Right cardiac atrium (tissue), 5 donors: ENCODE measurements at regions not wholly inside any gene's neighbourhood (a gene's known extent, or its start where the extent isn't known, plus 50 kb on each side); places are given as distances from the start of the nearest gene placed in this dataset.

Experiments used
- ATAC-seq, 2 donors: fragments of 200-7000 bp; cut with Tn5 transposase; one replicate each; pipeline versions ENCODE4 v1.8.0 to v1.9.1; 2020; ENCODE audit warnings: moderate library complexity in 2 of 2, mild to moderate bottlenecking in 1 of 2
- DNase-seq, 3 donors: peaks; one replicate each; pipeline ENCODE4 v3.0.0-alpha.2; 2020
- H3K27ac ChIP-seq: one replicate; pipeline ENCODE4 v1.5.1; 2013; ENCODE audit warnings: mild to moderate bottlenecking, low read length, control low read depth, moderate library complexity
- H3K27me3 ChIP-seq: one replicate; pipeline ENCODE4 v1.6.1; 2013; ENCODE audit not compliant: control insufficient read depth, insufficient read depth
- H3K4me1 ChIP-seq: one replicate; pipeline ENCODE4 v1.6.1; 2013; ENCODE audit warnings: low read length; ENCODE audit not compliant: control insufficient read depth, insufficient read depth
- H3K4me3 ChIP-seq: one replicate; pipeline ENCODE4 v1.5.1; 2013; ENCODE audit warnings: low read length, control low read depth
- H3K9me3 ChIP-seq: one replicate; pipeline ENCODE4 v1.6.1; 2013; ENCODE audit warnings: low read length; ENCODE audit not compliant: control insufficient read depth
- WGBS: extraction: QIAGEN DNeasy Blood & Tissue Kit; methylation state at CpG from one replicate; pipeline ENCODE4 v1.1.7; 2013; 5-methylcytosine and 5-hydroxymethylcytosine counted together
- intact Hi-C, 4 donors: fragments of 100-400 bp; cut with DNase I; formaldehyde crosslinking; loops; one replicate each; pipeline versions ENCODE4 v1.11.0 to v1.14.0; 2022 to 2023
- donor health status: healthy with polysubstance abuse.
- donor health status: DM: no; HTN: yes; CAD: no.
- donor health status: DM: no; HTN: no; CAD: no.
- donor health status: DM: no; HTN: yes; CAD: no; lungs with severe emphysema.
- donor health status: DM: yes; HTN: yes; CAD: no.

- 95% methylated on average over 5 of the region's 5 CpGs for WGBS
- Histone ChIP-seq H3K27ac (no peak overlapping the region), H3K4me1 (no peaks in the 10 kb centered on the region), H3K9me3 (no peaks in the 10 kb centered on the region), H3K27me3 (no peaks in the 10 kb centered on the region), H3K4me3 (no peak overlapping the region)
- ATAC-seq (no peak), DNase-seq (peak in 2 of 3 donors; percentile 0 to 5)
- intact Hi-C loops, result no loop called here
Measured at GRCh38 chr10:78980815-78981214, 88.0 kb upstream of the ZMIZ1 start.

- intact Hi-C loops, result no loop called here
- Histone ChIP-seq H3K4me1 (no peaks in the 10 kb centered on the region), H3K9me3 (no peaks in the 10 kb centered on the region), H3K27me3 (no peaks in the 10 kb centered on the region), H3K4me3 (no peak overlapping the region), H3K27ac (no peak overlapping the region)
- ATAC-seq (no peak), DNase-seq (peak; percentile 6 to 29 (median 14))
- 75% methylated on average over 6 of the region's 6 CpGs for WGBS
Measured at GRCh38 chr10:78981257-78981969, 87.4 kb upstream of the ZMIZ1 start.

DNA sequence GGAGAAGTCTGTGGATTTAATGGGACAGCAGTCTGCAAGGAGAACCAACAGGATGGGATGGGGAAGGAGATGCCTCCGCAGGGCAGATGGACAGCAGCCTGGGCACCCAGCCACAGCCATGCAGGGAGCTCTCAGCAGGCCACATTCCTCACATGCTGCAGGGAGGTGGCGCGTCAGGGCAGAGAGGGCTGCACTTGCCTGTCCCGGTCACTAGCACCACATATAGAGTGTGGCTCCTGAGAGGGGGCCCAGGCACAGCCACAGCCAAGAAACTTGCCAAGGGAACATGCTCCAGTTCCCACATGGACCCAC is 86.8 kb upstream of the ZMIZ1 start:
- intact Hi-C loops, result no loop called here
- 77% methylated on average over 4 of the region's 4 CpGs for WGBS
- no peaks in the 10 kb centered on the region for H3K27me3 ChIP-seq
- no peaks in the 10 kb centered on the region for H3K4me1 ChIP-seq
- ATAC-seq (peak; percentile 43 to 83), DNase-seq (peak in 2 of 3 donors; percentile 83 to 87)
- H3K9me3 ChIP-seq, result no peaks in the 10 kb centered on the region
- no peak overlapping the region for H3K27ac ChIP-seq
- no peak overlapping the region for H3K4me3 ChIP-seq

DNA sequence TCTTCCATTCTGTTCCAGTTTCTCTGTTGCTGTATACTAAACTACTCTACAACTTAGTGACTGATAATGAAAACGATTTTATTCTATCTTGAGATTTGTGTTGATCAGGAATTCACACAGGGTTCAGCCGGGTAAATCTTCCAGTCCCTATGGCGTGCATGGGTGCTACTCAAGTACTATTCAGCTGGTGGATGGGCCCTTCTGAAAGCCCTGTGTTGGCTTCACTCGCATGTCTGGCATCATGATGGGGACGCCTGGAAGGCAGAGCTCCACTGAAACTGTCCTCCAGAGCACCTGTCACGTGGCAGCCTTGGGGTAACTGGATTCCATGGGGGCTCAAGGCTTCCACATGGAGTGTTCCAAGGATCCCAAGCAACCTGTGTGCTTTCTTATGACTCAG is 86.0 kb upstream of the ZMIZ1 start:
- no peak overlapping the region for H3K27ac ChIP-seq
- no peak overlapping the region for H3K4me3 ChIP-seq
- intact Hi-C loops, result no loop called here
- 80% methylated on average over 6 of the region's 6 CpGs for WGBS
- peak in 2 of 3 donors; percentile 2 to 7 for DNase-seq
- no peaks in the 10 kb centered on the region for H3K9me3 ChIP-seq
- H3K27me3 ChIP-seq, result no peaks in the 10 kb centered on the region
- ATAC-seq, result no peak
- H3K4me1 ChIP-seq, result no peaks in the 10 kb centered on the region

GRCh38 chr10:78983608-78984007 is 85.2 kb upstream of the ZMIZ1 start:
- WGBS, result 84% methylated on average over 4 of the region's 4 CpGs
- Histone ChIP-seq H3K27me3 (no peaks in the 10 kb centered on the region), H3K27ac (no peak overlapping the region), H3K4me3 (no peak overlapping the region), H3K9me3 (no peaks in the 10 kb centered on the region), H3K4me1 (no peaks in the 10 kb centered on the region)
- intact Hi-C loops, result no loop called here
- DNase-seq (no peak), ATAC-seq (no peak)

GRCh38 chr10:78985973-78986818 is 82.6 kb upstream of the ZMIZ1 start:
- H3K4me1 ChIP-seq, result no peaks in the 10 kb centered on the region
- peak in 1 of 3 donors; percentile 6 for DNase-seq
- H3K27me3 ChIP-seq, result no peaks in the 10 kb centered on the region
- ATAC-seq, result no peak
- H3K27ac ChIP-seq, result no peak overlapping the region
- WGBS, result 81% methylated on average over 8 of the region's 8 CpGs
- intact Hi-C loops, result no loop called here
- H3K4me3 ChIP-seq, result no peak overlapping the region
- H3K9me3 ChIP-seq, result no peaks in the 10 kb centered on the region

DNA sequence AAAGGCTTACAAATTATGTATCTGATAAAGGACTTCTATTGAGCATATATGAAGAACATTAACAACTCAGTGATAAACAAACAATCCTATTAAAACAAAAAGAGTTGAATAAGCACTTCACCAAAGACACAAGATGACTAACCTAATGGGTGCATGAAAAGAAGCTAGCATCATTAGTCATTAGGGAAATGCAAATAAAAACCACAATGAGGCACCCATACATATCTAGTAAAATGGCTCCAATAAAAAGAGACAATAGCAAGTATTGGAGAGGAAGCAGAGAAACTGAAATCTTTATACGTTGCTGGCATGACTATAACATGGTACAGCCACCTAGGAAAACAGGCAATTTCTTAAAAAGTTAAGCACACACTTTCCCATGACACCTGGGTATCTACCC is 77.6 kb upstream of the ZMIZ1 start:
- Histone ChIP-seq H3K4me3 (no peak overlapping the region), H3K9me3 (no peaks in the 10 kb centered on the region), H3K4me1 (no peaks in the 10 kb centered on the region), H3K27ac (no peak overlapping the region), H3K27me3 (no peaks in the 10 kb centered on the region)
- WGBS, result 62% methylated on average over 1 of the region's 1 CpG
- DNase-seq (no peak), ATAC-seq (no peak)
- intact Hi-C loops, result no loop called here

DNA sequence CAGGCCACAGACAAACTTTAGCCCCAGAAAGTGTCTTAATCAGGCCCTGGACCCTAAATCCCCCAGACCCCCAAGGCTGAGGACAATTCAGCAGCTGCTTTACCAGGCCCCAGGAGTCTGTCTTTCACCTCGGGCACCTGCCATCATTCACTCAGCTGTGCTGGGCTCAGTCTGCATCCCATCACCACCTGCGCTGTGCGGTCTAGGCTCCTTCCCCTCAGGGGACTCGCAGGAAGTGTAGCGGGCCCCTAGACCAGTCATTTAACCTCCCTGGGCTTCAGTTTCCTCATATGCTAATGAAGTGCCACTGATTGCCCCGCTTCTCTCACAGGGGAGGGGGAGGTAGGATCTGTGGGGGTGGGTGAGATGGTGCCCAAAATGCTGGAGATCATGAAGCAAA is 76.4 kb upstream of the ZMIZ1 start:
- Histone ChIP-seq H3K4me1 (peaks cover 6% of the 10 kb centered on the region), H3K27ac (no peak overlapping the region), H3K27me3 (no peaks in the 10 kb centered on the region), H3K4me3 (no peak overlapping the region), H3K9me3 (no peaks in the 10 kb centered on the region)
- WGBS, result 84% methylated on average over 6 of the region's 6 CpGs
- ATAC-seq (no peak), DNase-seq (peak in 1 of 3 donors; percentile 7)
- intact Hi-C loops, result no loop called here

GRCh38 chr10:78993261-78993945 is 75.4 kb upstream of the ZMIZ1 start:
- H3K27ac ChIP-seq, result no peak overlapping the region
- H3K9me3 ChIP-seq, result no peaks in the 10 kb centered on the region
- no peak overlapping the region for H3K4me3 ChIP-seq
- H3K27me3 ChIP-seq, result no peaks in the 10 kb centered on the region
- intact Hi-C loops, result no loop called here
- peaks cover 6% of the 10 kb centered on the region for H3K4me1 ChIP-seq
- DNase-seq, result peak in 1 of 3 donors; percentile 32
- WGBS, result 90% methylated on average over 10 of the region's 10 CpGs
- no peak for ATAC-seq

GRCh38 chr10:78995987-78996791 is 72.6 kb upstream of the ZMIZ1 start:
- WGBS, result 83% methylated on average over 14 of the region's 14 CpGs
- Histone ChIP-seq H3K9me3 (no peaks in the 10 kb centered on the region), H3K4me3 (no peak overlapping the region), H3K27ac (no peak overlapping the region), H3K27me3 (no peaks in the 10 kb centered on the region), H3K4me1 (peaks cover 6% of the 10 kb centered on the region)
- ATAC-seq, result no peak
- peak in 1 of 3 donors; percentile 39 for DNase-seq
- intact Hi-C loops, result no loop called here
